A673 (cell line): ENCODE measurements at regions not wholly inside any gene's neighbourhood (a gene's known extent, or its start where the extent isn't known, plus 50 kb on each side); places are given as distances from the start of the nearest gene placed in this dataset.

Source experiments
- CTCF ChIP-seq: fragments of 300-800, 200-600 bp; sonication (generic); conservative IDR thresholded peaks from 2 replicates; pipeline ENCODE4 v1.5.1; 2017; ENCODE audit warnings: low read depth, mild to moderate bottlenecking, antibody characterized with exemption, low read length, moderate library complexity, mixed read lengths
- EZH2 ChIP-seq: fragments of 200-600 bp; sonication (generic); IDR thresholded peaks from 2 replicates; pipeline ENCODE4 v1.6.1; 2017; ENCODE audit warnings: borderline replicate concordance, low read depth, mild to moderate bottlenecking, mixed read lengths, antibody characterized with exemption, low read length; ENCODE audit not compliant: poor library complexity, severe bottlenecking

- no peak for TF ChIP-seq EZH2
- TF ChIP-seq CTCF = no peak
Observed at GRCh38 chr2:23042216-23042906, 342.6 kb upstream of the KLHL29 start.
